ENCODE measurements at regions not wholly inside any gene's neighbourhood (a gene's known extent, or its start where the extent isn't known, plus 50 kb on each side); places are given as distances from the start of the nearest gene placed in this dataset.
"Not testable (repeated sequence)": the region's sequence is repeated elsewhere in the genome, so short reads cannot be mapped to it uniquely, and the experiment has no call there.

DNA sequence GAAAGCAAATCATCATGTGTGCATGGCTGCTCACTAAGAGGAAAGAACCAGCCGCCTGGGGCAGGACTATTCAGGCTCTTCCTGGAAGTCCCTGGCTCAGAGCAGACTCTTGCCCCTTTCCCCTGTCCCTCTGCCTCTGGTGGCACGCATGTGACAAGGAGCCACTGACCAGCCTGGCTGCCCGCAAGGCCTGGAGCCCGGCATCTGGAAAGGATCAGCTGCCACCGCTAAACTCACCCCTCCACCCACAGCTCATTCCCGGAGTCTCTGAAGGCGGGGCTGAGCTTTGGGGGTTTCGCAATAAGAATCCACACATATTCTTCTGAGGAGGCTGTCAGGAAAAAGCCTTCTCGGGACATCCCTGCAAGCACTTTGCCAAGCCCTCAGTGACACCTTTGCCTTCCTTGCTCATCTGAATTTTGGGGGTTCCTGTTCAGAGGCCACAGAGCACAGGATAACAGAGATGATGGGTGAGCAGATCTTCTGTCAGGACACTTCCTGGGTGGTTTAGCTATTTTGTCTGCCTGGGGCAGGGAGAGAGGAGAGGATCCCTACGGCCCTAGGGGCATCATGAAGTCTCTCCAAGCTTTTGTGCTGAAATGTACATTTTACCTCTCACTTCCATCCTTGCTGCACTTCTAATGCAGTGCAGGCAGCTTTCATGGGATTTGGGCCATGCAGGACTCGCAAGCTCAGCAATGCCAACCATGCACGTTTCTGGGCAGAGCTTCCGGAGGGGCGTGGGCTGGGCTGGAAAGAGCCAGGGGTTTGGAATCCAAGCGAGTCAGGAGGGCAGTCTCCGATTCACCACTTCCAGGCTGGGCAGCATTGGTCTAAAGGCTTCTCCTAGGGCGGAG lies 124.8 kb upstream of the MAP1LC3B2 start:
- no peak for DNase-seq

DNA sequence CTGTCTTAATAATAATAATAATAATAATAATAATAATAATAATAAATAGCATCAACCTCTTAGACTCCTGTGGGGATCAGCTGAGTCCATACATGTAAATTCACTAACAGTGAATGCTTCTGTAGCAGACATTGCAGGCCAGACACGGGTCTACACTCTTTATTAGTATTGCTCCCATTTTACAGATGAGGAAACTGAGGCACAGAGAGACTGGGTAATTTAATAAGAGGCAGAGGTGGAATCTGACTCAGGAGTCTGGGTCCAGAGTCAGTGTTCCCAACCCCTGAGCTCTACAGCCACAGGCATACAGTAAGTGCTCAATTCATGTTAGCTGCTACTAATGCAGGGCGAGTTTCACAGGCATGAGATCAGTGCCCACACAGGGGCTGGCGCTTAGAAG lies 123.2 kb upstream of the MAP1LC3B2 start:
- DNase-seq = no peak

DNA sequence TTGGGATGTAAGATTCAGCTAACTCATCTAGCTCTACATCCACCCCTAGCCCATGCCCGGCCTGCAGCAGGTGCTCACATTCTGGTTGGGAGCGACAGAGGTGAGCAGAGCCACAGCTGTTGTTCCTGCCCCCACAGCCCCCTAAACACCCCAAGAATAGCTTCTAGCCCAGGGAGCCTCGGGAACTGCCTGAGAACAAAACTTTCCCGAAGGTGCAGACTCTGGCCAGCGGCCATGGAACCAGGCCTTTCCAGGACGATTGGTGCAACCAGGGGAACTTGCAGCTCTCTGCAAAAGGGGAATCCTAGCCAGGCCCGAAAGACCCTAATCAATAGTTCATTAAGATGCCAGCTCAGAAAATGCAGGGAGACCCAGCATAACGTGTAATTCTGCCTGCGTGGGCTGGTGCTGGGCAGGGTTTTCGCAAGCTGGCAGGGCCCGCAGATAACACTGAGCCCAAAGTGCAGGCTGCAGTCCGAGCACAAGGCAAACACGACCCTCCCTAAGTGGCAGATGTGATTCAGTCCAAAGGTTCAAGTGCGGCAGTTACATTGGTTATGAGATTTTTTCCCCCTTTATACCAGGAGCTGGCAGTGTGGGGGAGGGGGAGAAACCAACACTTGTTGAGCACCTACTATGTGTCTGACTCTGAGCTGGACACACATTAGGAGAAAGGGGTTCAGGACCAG lies 122.5 kb upstream of the MAP1LC3B2 start:
- no peak for DNase-seq

DNA sequence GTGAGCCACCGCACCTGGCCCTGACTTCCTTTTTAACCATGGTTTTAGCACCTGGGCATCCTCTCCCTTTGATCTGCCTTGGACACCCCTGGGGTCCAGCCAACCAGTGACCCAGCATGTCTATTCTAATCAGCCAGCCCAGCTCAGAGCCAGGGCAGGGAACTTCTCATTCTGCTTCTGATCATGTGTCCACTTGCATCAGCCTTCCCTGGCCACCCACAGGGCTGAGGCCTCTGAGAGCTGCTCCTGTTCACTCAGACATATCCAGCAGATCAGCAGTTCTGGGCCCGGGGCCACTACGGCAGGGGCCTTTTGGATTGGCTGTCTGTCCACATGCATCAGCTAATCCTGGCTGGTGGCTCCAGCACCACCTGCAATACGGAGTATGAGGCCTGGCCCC lies 117.9 kb upstream of the MAP1LC3B2 start:
- no peak for DNase-seq

DNA sequence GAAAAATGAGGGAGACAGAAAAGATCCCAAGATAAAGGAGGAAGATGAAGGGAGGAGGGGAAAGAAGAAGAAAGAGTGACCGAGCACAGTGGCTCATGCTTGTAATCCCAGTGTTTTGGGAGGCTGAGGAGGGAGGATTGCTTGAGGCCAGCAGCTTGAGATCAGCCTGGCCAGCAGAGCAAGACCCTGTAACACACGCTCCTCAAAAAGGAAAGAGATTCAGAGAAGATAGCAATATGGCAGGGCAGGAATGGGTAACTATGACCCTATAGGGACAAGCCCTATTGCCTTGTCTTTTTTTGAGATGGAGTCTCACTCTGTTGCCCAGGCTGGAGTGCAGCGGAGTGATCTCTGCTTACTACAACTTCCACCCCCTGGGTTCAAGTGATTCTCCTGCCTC lies 116.9 kb upstream of the MAP1LC3B2 start:
- no peak for DNase-seq

DNA sequence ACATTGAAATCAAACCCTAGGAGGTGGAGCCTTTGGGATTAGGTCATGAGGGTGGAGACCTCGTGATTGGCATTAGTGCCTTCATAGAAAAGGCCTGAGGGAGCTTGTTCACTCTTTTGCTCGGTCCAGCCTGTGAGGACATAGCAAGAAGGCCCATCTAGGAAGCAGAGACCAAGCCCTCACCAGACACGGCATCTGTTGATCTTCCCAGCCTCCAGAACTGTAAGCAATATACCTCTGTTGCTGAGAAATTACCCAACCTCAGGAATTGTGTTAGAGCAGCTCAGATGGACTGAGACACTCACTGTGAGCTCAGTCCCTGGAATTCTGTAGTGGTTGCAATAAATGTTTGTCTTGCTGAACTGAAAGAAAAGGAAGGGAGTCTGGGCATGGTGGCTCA lies 116.2 kb upstream of the MAP1LC3B2 start:
- DNase-seq = no peak

DNA sequence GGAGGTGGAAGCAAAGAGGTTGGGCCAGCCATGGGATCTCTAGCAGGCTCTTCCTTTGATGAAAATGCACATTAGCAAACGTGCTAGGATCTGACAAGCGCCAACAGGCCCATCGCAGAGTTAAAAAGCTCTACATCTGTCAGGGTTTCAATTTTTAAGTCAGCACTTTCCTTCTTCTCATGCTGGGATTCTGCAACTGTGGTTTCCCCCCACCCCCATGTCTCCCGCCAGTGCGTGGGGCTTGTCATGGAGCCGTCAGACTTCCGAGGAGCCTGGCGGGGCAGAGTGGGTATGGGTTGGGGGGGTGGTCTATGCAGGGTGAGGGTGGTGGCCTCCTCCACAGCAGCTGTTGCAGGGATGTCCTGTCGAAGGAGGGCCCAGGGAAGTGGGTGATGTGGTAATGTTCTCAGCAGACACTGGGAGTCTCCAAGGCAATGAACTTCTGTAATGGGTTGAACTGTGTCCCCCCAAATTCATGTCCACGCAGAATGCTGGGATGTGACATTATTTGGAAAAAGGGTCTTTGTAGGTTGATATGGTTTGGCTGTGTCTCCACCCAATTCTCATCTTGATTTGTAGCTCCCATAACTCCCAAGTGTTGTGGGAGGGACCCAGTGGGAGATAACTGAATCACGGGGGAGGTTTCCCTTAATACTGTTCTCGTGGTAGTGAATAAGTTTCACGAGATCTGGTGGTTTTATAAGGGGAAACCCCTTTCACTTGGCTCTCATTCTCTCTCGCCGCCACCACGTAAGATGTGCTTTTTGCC lies 115.2 kb upstream of the MAP1LC3B2 start:
- no peak for DNase-seq

DNA sequence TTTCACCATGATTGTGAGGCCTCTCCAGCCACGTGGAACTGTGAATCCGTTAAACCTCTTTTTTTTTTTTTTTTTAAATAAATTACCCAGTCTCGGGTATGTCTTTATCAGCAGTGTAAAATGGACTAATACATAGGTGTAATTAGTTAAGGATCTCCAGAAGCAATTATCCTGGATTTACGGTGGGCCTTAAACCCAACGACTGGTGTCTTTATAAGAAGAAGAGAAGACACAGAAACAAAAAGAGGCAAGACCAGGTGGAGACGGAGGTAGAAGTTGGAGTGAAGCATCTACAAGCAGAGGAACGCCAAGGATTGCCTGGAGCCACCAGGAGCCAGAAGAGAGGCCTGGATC lies 114.6 kb upstream of the MAP1LC3B2 start:
- DNase-seq = no peak

DNA sequence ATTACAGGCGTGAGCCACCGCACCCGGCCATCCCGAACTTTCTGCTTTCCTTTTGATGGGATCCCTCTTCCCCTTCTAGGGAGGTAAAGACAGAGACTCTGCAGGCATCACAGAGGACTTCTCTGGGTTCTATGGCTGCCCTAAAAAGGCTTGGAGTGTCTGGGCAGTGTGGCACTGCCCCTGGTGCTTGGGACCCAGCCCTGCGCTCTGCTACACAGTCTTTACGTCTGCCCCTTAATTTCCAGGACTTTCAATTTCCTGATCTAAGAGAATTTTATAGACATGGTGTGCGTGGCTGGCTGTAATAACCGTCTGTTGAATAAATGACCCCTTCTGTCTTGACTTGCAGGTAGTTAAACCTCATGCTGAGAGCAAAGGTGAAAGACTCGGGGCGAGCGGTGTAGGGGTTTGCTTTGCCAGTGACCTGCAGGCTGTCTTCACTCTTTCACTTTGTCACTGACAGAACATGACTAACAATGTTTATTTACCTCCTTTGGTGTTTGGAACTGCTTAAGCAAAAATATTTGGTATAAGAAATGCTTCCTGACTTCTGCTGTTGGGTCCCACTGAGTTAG lies 110.9 kb upstream of the MAP1LC3B2 start:
- no peak for DNase-seq

DNA sequence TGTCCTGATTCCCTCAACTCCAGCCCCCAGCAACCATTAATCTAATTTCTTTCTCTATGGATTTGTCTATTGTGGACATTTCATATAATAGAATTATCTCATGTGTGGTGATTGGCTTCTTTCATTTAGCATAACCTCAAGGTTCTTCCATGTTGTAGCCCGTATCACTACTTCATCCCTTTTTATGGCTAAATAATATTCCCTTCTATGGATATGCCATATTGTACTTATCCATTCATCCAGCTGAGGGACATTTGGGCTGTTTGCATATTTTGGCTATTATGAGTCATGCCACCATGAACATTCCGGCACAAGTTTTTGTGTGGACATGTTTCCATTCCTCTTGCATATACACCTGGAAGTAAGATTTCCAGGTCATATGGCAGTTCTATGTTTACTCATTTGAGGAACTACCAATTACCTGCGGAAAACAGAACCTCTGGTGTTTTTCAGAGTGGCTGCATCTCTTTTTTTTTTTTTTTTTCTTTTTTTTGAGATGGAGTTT lies 108.7 kb upstream of the MAP1LC3B2 start:
- DNase-seq = no peak

DNA sequence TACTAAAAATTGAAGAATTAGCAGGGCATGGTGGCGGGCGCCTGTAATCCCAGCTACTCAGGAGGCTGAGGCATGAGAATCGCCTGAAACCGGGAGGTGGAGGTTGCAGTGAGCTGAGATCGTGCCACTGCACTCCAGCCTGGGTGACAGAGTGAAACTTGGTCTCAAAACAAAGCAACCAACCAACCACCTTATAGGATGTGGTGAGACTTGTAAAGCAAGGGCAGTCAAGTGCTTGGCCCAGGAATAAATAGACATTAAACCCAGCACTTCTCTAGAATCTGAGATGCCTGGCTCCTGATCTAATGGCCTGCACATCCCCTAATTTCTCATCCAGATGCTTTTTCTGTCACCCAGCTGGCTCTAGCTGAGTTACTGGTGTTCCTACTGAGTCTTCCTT lies 106.2 kb upstream of the MAP1LC3B2 start:
- not testable (repeated sequence) for DNase-seq

DNA sequence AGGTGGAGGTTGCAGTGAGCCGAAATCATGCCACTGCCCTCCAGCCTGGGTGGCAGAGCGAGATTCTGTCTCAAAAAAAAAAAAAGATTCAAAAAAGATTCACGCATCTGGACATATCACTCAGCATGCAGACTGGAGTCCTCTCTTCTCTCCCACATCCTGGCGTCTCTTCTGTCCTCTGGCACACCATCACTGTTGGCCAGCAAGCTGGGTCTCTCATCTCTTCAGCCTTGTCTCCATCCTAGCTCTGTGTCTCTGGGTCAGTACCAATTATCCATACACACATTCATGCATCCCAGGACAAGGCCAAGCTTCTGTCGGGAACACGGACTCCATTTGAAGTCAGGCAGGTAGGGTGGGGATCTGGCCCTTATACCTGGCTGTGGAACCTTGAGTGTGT lies 105.5 kb upstream of the MAP1LC3B2 start:
- DNase-seq = no peak

DNA sequence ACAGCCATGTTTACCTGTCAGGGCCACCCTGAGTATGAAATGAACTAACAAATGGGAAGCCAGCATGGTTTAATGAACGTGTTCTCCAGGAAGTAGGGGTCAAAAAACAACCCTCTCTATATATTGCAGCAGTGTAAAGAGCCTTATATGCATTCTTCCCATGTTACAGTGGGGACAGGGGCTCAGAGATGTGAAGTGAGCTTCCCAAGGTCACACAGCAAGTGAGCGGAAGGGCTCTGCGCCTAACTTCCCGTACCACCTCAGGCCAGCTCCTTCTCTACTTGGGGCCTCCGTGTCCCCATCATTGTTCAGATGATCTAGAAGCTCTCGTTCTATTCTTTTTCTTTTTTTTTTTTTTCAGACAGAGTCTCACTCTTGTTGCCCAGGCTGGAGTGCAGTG lies 105.1 kb upstream of the MAP1LC3B2 start:
- no peak for DNase-seq

DNA sequence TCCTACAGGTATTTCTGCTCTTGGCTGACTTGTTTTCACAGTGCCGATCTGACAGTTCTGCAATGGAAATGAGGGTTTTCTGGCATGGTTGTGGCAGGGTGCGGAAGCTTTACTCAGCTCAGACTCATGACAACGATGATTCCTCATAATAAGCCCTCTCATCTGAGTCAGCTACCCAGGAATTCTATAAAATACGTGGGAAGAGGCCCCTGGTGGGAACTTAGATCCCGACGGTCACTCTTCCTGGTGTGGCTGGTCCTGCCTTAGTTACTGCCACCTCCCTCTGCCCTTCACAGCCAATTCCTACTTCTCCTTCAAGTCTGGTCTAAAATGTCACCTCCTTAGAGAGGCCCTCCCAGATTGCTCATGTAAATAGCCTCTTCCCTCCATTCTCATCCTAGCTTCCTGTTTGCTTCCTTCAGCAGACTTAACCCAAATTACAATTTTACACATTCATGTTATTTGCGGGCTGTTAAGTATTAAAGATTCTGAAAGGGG lies 104.2 kb upstream of the MAP1LC3B2 start:
- no peak for DNase-seq

DNA sequence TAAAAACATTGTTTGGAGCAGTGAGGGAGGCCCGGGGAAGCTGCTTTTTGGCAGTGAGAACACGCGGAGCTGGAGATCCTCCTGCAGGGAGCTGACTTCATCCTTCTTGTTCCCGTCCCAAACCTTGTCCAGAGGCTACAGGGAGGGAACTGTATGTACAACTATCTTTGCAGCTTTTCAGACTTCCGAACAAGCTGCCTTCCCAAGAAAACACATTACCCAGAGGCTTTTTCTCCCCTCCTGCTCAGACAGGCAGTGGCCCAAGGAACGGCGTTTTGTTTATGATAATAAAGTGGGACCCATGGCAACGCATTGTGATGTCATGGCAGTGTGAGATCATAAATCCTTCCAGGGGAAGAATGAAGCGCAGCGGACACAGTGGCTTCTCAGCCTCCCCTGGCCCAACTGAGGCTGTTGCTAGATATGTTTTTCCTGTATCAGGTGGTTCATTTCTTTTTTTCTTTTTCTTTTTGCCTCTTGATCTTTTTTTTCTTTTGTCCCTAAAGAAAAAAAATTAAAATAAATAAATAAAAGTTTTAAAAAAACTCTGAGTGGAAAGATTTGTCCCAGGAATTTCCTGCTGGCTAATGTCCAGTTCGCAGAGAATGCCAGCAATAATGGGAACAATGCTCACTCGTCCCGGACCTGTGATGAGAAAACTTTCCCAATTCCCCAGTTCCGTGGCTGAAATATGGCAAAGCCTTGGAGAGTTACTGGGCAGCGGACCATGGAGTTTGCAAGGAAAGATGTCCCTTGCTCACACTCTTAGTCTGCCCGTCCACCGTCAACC lies 103.4 kb upstream of the MAP1LC3B2 start:
- no peak for DNase-seq

DNA sequence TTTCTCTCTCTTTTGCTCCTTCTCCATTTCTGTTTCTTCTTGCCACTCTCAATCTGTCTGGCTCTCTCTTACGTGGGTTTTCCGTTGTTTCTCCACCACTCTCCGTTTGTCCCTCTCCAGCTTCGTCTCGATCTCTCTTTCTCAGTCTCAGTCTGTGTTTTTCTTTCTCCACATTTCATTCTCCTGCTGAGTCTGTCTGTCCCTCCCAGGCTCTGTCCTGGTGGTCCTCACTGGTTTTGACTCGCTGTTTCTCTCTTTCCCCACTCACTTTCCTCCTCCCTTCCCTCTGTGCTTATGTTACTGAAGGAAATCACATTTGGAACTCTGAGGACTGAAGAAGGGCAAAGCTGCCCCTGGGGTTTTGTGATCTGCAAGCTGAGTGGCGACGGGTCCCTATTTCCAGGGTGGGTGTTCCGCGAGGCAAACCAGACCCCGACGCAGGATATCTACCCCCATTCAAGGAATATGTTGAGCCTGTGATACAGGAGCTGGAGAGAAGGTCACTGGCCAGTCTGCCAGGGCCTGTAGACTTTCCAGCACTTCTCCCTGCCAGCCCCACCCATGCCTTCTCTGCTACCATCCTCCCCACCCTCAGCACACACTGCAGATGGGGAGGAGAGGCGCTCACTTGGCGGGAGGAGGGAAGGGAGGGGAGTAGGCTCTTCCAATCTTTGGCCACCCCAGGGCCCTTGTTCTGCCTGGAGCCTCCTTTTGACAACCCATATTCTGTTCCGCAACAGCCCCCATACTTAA lies 102.7 kb upstream of the MAP1LC3B2 start:
- DNase-seq = no peak

DNA sequence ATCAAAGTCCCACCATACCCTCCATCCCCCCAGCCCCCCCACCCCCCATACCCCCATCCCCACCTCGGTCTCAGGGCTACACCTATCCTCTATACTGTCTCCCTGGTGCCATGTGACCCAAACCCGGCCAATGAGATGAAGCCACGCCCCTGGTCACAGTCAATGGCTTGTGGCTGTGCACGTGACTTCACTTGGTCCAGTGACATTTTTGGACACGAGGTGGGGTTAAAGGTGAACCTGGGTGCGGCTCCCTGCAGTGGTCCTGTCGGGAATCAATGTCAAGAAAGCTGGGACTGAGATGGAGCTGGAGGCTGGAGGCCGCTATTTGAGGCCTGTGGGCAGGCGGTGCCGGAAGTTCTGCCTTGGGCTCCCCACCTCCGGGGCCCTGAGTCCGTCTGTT lies 100.7 kb upstream of the MAP1LC3B2 start:
- DNase-seq = no peak

DNA sequence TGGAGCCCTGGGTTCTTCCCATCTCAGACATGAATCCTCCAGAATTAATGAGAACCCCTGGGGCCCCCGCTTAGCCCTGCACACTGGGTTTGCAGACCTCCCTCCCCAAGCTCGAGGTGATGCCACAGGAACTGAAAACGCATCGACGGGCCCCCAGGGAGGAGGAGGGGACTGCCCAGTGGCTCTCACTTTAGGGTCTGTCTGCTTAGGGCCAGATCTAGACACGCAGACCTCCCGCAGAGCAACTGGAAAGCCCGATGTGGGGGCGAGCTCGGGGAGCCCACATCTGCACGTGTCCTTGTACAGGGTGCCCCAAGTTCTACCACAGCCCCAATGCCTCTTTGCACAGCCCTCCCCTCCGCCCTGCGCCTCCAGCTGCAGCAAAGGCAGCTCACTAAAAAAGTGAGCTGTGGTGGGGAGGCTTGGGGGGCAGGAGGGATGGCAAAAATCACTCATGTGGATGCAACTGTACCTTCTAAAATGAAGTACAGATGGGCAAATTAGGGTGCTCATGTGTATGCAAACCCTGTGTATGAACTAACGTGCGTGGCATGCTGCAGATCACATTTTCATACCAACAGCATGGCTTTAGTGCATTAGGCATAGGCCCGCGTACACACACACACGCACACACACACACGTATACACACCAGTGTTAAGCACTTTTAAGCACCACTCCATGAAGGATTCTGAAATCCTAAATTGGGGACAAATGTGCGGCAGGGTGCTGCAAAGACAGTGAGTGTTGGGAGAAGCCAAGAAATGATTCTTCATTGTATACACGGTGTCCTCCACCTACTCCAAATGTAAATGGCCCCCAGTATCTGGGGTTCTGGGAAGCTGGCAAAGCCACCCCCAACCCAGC lies 99.9 kb upstream of the MAP1LC3B2 start:
- no peak for DNase-seq

DNA sequence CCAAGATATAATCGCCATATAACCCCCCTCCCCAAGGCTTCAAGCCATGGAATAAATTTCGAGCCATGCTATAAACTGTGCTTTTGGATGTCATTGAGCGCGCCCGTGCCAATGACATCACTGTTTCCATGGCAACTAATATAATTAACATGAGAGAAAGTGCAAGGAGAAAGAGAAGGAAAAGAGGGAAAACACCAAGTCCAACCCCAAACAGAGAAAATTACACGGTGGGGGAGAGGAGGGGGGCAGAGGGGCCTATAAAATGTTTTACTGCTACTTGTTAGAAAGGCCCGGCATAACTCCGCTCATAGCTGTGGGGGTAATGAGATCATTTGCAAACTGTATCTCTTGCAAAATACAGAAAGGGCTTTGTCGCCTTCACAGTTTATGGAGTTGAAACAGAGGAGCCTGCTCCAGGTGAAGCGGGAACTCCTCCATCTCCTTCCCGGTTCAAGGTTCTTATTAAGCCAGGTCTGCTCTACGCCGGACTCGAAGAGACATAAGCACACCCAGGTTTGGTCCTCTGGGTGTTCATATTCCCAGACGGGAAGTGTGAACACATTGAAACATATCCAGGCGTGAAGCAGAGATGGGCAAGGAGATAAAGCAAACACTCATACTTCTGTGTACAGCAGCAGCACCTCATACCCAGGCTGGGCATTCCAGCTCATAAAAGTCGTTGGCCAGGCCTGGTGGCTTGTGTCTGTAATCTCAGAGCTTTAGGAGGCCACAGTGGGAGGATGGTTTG lies 99.1 kb upstream of the MAP1LC3B2 start:
- DNase-seq = no peak

DNA sequence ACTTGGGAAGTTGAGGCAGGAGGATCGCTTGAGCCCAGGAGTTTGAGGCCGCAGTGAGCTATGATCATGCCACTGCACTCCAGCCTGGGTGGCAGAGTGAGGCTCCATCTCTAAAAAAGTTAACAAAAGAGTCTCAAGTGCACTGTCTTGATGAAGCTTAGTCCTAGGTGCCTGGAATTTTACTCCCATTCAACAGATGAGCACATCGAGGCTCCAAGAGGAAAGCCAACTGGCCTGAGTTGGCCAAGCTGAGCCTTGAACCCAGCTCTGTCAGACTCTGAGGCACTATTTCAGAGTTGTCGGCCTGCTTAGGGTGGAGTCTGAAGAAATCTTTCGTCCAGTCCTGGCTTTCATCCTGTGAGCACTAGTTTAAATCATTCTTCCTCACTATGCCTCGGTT lies 98.1 kb upstream of the MAP1LC3B2 start:
- DNase-seq = no peak

Measured in activated CD4-positive, alpha-beta T cell treated with anti-CD3 and anti-CD28 coated beads for 1 hour (primary cell).